Nephron progenitor cell (in vitro differentiated cells): ENCODE measurements at regions not wholly inside any gene's neighbourhood (a gene's known extent, or its start where the extent isn't known, plus 50 kb on each side); places are given as distances from the start of the nearest gene placed in this dataset.

ENCODE experiments used
- DNase-seq: peaks from one replicate; pipeline ENCODE4 v3.0.0; 2021
- H3K27ac Mint-ChIP-seq: 2 replicates; pipeline ENCODE4 v1.8.0; 2021; ENCODE audit warnings: mild to moderate bottlenecking, moderate library complexity, mixed read lengths
- H3K27me3 Mint-ChIP-seq: 2 replicates; pipeline ENCODE4 v1.8.0; 2021; ENCODE audit warnings: mild to moderate bottlenecking, low read depth, mixed read lengths; ENCODE audit not compliant: poor library complexity
- H3K36me3 Mint-ChIP-seq: 2 replicates; pipeline ENCODE4 v1.8.0; 2021; ENCODE audit warnings: low read depth, mixed read lengths
- H3K4me1 Mint-ChIP-seq: 2 replicates; pipeline ENCODE4 v1.8.0; 2021; ENCODE audit warnings: mixed read lengths
- H3K4me3 Mint-ChIP-seq: 2 replicates; pipeline ENCODE4 v1.8.0; 2021; ENCODE audit warnings: mild to moderate bottlenecking, moderate library complexity, mixed read lengths
- H3K9me3 Mint-ChIP-seq: 2 replicates; pipeline ENCODE4 v1.8.0; 2021; ENCODE audit warnings: mild to moderate bottlenecking, moderate library complexity, mixed read lengths
- TF ChIP-seq, protein P1 (sequence below): fragments of 200-600 bp; sonication (generic); IDR thresholded peaks from 2 replicates; pipeline ENCODE4 v1.5.0; 2021; ENCODE audit warnings: antibody characterized with exemption

DNA sequence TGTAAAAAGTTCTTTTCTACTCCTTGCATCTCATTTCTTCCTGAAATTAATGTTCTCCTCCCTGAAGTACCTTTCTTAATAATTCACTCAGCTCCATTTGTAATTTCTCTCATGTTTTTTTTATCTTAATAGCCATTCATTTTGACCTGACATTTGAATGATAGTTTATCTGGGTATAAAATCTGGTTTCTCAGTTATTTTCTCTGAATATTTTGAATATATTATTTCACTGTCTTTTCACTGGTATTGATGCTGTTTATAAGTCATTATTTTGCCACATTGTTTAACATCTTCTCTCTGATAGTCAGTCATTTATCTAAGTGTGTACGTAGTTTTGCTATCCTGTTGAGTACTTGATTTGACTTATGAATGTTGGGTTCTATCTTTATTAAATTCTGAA lies 68.8 kb upstream of the ARHGAP18 start:
- no peak overlapping the region for H3K27ac Mint-ChIP-seq
- TF ChIP-seq, protein P1, sequence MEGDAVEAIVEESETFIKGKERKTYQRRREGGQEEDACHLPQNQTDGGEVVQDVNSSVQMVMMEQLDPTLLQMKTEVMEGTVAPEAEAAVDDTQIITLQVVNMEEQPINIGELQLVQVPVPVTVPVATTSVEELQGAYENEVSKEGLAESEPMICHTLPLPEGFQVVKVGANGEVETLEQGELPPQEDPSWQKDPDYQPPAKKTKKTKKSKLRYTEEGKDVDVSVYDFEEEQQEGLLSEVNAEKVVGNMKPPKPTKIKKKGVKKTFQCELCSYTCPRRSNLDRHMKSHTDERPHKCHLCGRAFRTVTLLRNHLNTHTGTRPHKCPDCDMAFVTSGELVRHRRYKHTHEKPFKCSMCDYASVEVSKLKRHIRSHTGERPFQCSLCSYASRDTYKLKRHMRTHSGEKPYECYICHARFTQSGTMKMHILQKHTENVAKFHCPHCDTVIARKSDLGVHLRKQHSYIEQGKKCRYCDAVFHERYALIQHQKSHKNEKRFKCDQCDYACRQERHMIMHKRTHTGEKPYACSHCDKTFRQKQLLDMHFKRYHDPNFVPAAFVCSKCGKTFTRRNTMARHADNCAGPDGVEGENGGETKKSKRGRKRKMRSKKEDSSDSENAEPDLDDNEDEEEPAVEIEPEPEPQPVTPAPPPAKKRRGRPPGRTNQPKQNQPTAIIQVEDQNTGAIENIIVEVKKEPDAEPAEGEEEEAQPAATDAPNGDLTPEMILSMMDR: no peak
- H3K4me3 Mint-ChIP-seq: no peak overlapping the region
- H3K36me3 Mint-ChIP-seq: no peaks in the 10 kb centered on the region
- DNase-seq: no peak
- no peaks in the 10 kb centered on the region for H3K4me1 Mint-ChIP-seq
- peaks cover 9% of the 10 kb centered on the region for H3K27me3 Mint-ChIP-seq
- peaks cover 24% of the 10 kb centered on the region for H3K9me3 Mint-ChIP-seq

DNA sequence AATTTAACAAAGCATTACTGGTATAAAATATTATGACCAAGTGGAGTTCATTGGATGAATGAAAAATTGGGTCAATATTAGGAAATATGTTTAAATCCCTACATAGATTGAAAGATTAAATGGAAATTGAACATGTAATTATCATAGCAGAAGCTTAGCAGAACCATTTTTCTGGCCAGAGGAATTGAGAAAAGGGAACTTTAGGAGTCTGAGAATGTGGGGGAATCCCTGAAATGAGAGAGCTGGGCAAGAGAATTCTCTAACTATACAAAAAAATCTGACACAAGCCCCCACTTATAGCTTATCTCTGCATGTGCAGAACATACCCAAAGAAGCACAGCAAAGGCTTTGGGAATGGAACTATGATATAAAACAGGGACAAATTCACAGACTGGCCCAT lies 67.4 kb upstream of the ARHGAP18 start:
- Mint-ChIP-seq H3K27me3 (peaks cover 10% of the 10 kb centered on the region), H3K9me3 (peaks cover 25% of the 10 kb centered on the region), H3K4me3 (no peak overlapping the region), H3K36me3 (no peaks in the 10 kb centered on the region), H3K27ac (no peak overlapping the region), H3K4me1 (no peaks in the 10 kb centered on the region)
- TF ChIP-seq, protein P1: no peak
- no peak for DNase-seq

DNA sequence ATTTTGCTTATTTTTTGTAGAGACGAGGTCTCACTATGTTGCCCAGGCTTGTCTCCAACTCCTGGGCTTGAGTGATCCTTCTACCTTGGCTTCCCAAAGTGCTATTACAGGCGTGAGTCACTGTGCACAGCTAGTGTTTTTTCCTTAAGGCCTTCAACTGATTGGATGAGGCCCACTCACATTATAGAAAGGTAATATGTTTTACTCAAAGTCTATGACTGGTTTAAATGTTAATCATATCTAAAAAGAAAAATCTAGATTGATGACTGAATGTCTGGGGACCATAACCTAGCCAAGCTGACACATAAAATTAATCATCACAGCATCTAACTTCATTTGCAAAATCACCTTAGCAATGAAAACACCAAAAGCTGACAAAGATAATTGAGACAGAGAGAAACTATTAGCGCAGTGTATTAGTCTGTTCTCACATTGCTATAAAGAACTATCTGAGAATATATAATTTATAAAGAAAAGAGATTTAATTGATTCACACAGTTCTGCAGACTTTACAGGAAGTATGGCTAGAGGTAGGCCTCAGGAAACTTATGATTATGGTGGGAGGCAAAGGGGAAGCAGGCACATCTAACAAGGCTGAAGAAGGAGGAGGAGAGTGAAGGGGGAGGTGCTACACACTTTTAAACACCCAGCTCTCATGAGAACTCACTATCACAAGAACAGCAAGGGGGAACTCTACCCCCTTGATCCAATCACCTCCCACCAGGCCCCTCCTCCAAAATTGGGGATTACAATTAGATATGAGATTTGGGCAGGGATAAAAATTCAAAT lies 66.8 kb upstream of the ARHGAP18 start:
- Mint-ChIP-seq H3K4me3 (no peak overlapping the region), H3K36me3 (no peaks in the 10 kb centered on the region), H3K27me3 (peaks cover 12% of the 10 kb centered on the region), H3K4me1 (no peaks in the 10 kb centered on the region), H3K27ac (no peak overlapping the region), H3K9me3 (peaks cover 30% of the 10 kb centered on the region)
- TF ChIP-seq, protein P1: no peak
- DNase-seq: no peak

DNA sequence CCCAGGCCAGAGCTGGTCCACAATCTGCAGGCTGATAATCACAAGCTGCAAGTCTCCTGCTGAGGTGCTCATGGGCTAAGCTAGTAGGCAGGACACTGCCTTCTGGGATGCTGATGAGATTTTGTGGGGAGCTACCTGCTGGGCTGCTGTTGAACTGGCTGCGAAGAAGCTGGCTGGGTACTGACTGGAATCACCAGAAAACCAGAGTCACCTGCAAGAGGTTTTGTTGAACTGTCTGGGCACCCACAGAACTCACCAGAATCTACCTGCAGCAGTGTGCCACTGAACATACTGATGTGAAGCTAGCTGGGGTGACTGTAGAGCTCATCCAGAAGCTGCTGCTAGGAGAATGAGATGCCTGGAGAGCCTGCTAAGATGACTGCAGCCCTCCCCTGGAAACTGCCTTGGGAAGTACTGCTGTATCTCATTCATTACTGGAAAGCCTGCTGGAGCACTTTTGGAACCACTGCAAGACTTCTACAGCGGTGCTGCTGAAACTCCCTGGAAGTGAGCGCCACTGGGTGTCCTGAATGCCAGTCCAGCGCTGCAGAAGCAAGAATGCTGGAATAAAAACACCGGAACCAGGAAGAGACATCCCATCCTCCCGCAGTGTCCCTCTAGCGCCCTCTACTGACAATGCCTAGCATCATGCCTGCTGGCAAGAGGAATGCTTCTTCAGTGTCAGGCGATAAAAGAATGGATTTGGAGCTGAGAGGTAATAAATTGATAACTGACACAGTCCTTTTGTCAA lies 64.9 kb upstream of the ARHGAP18 start:
- H3K36me3 Mint-ChIP-seq: no peaks in the 10 kb centered on the region
- peaks cover 17% of the 10 kb centered on the region for H3K27me3 Mint-ChIP-seq
- TF ChIP-seq, protein P1: peak; percentile 97
- H3K4me1 Mint-ChIP-seq: no peaks in the 10 kb centered on the region
- H3K9me3 Mint-ChIP-seq: peaks cover 29% of the 10 kb centered on the region
- peak; percentile 79 for DNase-seq
- no peak overlapping the region for H3K27ac Mint-ChIP-seq
- H3K4me3 Mint-ChIP-seq: peak overlapping the region; percentile 73

DNA sequence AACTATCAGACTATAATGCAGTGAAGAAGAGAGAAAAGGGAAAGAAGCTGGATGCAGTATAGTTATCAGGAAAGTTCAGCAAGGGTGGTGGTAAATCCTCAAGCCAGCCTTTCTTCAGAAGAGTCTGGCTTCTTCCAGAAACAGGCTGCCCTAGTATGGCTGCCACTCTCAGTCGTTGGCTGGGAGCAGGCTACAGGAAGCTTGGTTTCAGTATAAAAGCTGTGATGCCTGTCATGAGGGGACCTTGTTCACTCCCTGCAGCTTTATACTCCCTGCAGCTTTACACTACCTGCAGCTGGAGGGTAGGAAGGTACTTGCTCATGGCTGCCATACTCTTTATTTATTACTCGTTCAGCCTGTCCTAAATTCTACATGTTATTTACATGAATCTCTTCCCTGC lies 63.3 kb upstream of the ARHGAP18 start:
- peaks cover 1% of the 10 kb centered on the region for H3K4me1 Mint-ChIP-seq
- no peak for DNase-seq
- H3K9me3 Mint-ChIP-seq: peaks cover 15% of the 10 kb centered on the region
- H3K27ac Mint-ChIP-seq: no peak overlapping the region
- H3K36me3 Mint-ChIP-seq: no peaks in the 10 kb centered on the region
- peaks cover 17% of the 10 kb centered on the region for H3K27me3 Mint-ChIP-seq
- TF ChIP-seq, protein P1: no peak
- no peak overlapping the region for H3K4me3 Mint-ChIP-seq
